ENCODE measurements at regions not wholly inside any gene's neighbourhood (a gene's known extent, or its start where the extent isn't known, plus 50 kb on each side); places are given as distances from the start of the nearest gene placed in this dataset.

GRCh38 chr18:64365106-64365505 is 216.2 kb upstream of the LINC00305 start:
- Histone ChIP-seq H3K36me3 (ENCODE audit: control insufficient read depth, insufficient read depth, low read length) (no peaks in the 10 kb centered on the region), H3K9me3 (ENCODE audit: control insufficient read depth, low read length) (no peaks in the 10 kb centered on the region), H3K27me3 (replicated peaks; ENCODE audit: control insufficient read depth, insufficient read depth, low read length, poor library complexity, severe bottlenecking) (no peaks in the 10 kb centered on the region), H3K4me3 (ENCODE audit: insufficient read depth, low read depth, low read length, poor library complexity, severe bottlenecking) (no peak overlapping the region), H3K27ac (ENCODE audit: insufficient read depth, low read length, poor library complexity, severe bottlenecking) (no peak overlapping the region), H3K4me1 (ENCODE audit: control insufficient read depth, insufficient read depth, low read length, poor library complexity, severe bottlenecking) (no peaks in the 10 kb centered on the region)
- DNase-seq: no peak

DNA sequence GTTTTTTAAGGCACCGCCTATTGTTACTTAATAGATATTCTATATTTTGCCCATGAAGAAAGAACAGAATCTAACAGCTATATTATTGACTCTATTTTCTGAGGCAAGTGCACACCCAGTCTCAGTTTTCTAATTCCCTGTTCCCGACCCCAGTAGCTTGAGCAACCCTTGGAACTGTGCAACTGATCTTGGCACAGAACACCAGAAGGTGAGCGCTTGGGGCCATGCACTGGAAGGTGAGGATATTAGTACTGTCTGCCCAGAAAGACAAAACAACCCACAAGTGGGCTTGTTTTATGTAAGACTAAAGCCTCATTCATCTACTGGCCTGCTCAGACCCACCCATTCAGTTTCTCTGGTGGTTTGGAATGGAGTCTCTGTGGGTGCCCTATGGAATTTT is 188.8 kb upstream of the LINC00305 start:
- no peak for DNase-seq
- H3K9me3 ChIP-seq (ENCODE audit: control insufficient read depth, low read length): no peaks in the 10 kb centered on the region
- H3K36me3 ChIP-seq (ENCODE audit: control insufficient read depth, insufficient read depth, low read length): no peaks in the 10 kb centered on the region
- no peak overlapping the region for H3K4me3 ChIP-seq (ENCODE audit: insufficient read depth, low read depth, low read length, poor library complexity, severe bottlenecking)
- no peaks in the 10 kb centered on the region for H3K27me3 ChIP-seq (replicated peaks; ENCODE audit: control insufficient read depth, insufficient read depth, low read length, poor library complexity, severe bottlenecking)
- no peak overlapping the region for H3K27ac ChIP-seq (ENCODE audit: insufficient read depth, low read length, poor library complexity, severe bottlenecking)
- no peaks in the 10 kb centered on the region for H3K4me1 ChIP-seq (ENCODE audit: control insufficient read depth, insufficient read depth, low read length, poor library complexity, severe bottlenecking)

- no peak for DNase-seq
- no peak overlapping the region for H3K27ac ChIP-seq (ENCODE audit: insufficient read depth, low read length, poor library complexity, severe bottlenecking)
- no peaks in the 10 kb centered on the region for H3K36me3 ChIP-seq (ENCODE audit: control insufficient read depth, insufficient read depth, low read length)
- H3K4me1 ChIP-seq (ENCODE audit: control insufficient read depth, insufficient read depth, low read length, poor library complexity, severe bottlenecking): no peaks in the 10 kb centered on the region
- no peaks in the 10 kb centered on the region for H3K9me3 ChIP-seq (ENCODE audit: control insufficient read depth, low read length)
- H3K27me3 ChIP-seq (replicated peaks; ENCODE audit: control insufficient read depth, insufficient read depth, low read length, poor library complexity, severe bottlenecking): no peaks in the 10 kb centered on the region
- H3K4me3 ChIP-seq (ENCODE audit: insufficient read depth, low read depth, low read length, poor library complexity, severe bottlenecking): no peak overlapping the region
These were observed 188.1 kb upstream of the LINC00305 start for GRCh38 chr18:64337018-64337417.

- DNase-seq: no peak
- H3K4me3 ChIP-seq (ENCODE audit: insufficient read depth, low read depth, low read length, poor library complexity, severe bottlenecking): no peak overlapping the region
- H3K4me1 ChIP-seq (ENCODE audit: control insufficient read depth, insufficient read depth, low read length, poor library complexity, severe bottlenecking): no peaks in the 10 kb centered on the region
- H3K9me3 ChIP-seq (ENCODE audit: control insufficient read depth, low read length): no peaks in the 10 kb centered on the region
- no peak overlapping the region for H3K27ac ChIP-seq (ENCODE audit: insufficient read depth, low read length, poor library complexity, severe bottlenecking)
- H3K27me3 ChIP-seq (replicated peaks; ENCODE audit: control insufficient read depth, insufficient read depth, low read length, poor library complexity, severe bottlenecking): no peaks in the 10 kb centered on the region
- no peaks in the 10 kb centered on the region for H3K36me3 ChIP-seq (ENCODE audit: control insufficient read depth, insufficient read depth, low read length)
These were observed 185.9 kb upstream of the LINC00305 start for GRCh38 chr18:64334748-64335147.

GRCh38 chr18:64333584-64333983 is 184.7 kb upstream of the LINC00305 start:
- H3K36me3 ChIP-seq (ENCODE audit: control insufficient read depth, insufficient read depth, low read length): no peaks in the 10 kb centered on the region
- no peak overlapping the region for H3K27ac ChIP-seq (ENCODE audit: insufficient read depth, low read length, poor library complexity, severe bottlenecking)
- no peak overlapping the region for H3K4me3 ChIP-seq (ENCODE audit: insufficient read depth, low read depth, low read length, poor library complexity, severe bottlenecking)
- DNase-seq: no peak
- H3K4me1 ChIP-seq (ENCODE audit: control insufficient read depth, insufficient read depth, low read length, poor library complexity, severe bottlenecking): no peaks in the 10 kb centered on the region
- no peaks in the 10 kb centered on the region for H3K27me3 ChIP-seq (replicated peaks; ENCODE audit: control insufficient read depth, insufficient read depth, low read length, poor library complexity, severe bottlenecking)
- H3K9me3 ChIP-seq (ENCODE audit: control insufficient read depth, low read length): no peaks in the 10 kb centered on the region

GRCh38 chr18:64332835-64333234 is 183.9 kb upstream of the LINC00305 start:
- Histone ChIP-seq H3K27me3 (replicated peaks; ENCODE audit: control insufficient read depth, insufficient read depth, low read length, poor library complexity, severe bottlenecking) (no peaks in the 10 kb centered on the region), H3K27ac (ENCODE audit: insufficient read depth, low read length, poor library complexity, severe bottlenecking) (no peak overlapping the region), H3K36me3 (ENCODE audit: control insufficient read depth, insufficient read depth, low read length) (no peaks in the 10 kb centered on the region), H3K4me3 (ENCODE audit: insufficient read depth, low read depth, low read length, poor library complexity, severe bottlenecking) (no peak overlapping the region), H3K4me1 (ENCODE audit: control insufficient read depth, insufficient read depth, low read length, poor library complexity, severe bottlenecking) (no peaks in the 10 kb centered on the region), H3K9me3 (ENCODE audit: control insufficient read depth, low read length) (no peaks in the 10 kb centered on the region)
- DNase-seq: no peak

- Histone ChIP-seq H3K27me3 (replicated peaks; ENCODE audit: control insufficient read depth, insufficient read depth, low read length, poor library complexity, severe bottlenecking) (no peaks in the 10 kb centered on the region), H3K4me3 (ENCODE audit: insufficient read depth, low read depth, low read length, poor library complexity, severe bottlenecking) (no peak overlapping the region), H3K9me3 (ENCODE audit: control insufficient read depth, low read length) (no peaks in the 10 kb centered on the region), H3K27ac (ENCODE audit: insufficient read depth, low read length, poor library complexity, severe bottlenecking) (no peak overlapping the region), H3K4me1 (ENCODE audit: control insufficient read depth, insufficient read depth, low read length, poor library complexity, severe bottlenecking) (no peaks in the 10 kb centered on the region), H3K36me3 (ENCODE audit: control insufficient read depth, insufficient read depth, low read length) (no peaks in the 10 kb centered on the region)
- DNase-seq: no peak
These were observed 182.5 kb upstream of the LINC00305 start for GRCh38 chr18:64331419-64331818.

DNA sequence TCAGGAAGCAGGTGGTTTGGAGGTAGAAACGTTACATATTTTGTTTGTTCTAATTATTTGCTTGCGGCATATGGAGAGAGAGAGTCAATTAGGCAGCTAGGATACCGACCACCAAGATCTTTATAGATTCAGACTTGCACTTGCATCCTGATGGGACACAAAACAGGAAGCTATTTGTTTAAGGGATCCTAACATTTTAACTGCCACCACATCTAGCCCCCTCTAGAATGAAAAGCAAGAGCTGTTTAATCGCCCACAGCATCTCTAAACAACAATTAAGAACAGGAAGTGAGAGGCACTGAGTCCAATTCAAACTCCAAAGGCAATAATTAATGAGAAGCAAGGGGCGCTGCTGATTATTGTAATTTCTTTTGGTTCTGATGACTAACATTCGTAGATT is 182.0 kb upstream of the LINC00305 start:
- H3K4me3 ChIP-seq (ENCODE audit: insufficient read depth, low read depth, low read length, poor library complexity, severe bottlenecking): no peak overlapping the region
- no peak for DNase-seq

DNA sequence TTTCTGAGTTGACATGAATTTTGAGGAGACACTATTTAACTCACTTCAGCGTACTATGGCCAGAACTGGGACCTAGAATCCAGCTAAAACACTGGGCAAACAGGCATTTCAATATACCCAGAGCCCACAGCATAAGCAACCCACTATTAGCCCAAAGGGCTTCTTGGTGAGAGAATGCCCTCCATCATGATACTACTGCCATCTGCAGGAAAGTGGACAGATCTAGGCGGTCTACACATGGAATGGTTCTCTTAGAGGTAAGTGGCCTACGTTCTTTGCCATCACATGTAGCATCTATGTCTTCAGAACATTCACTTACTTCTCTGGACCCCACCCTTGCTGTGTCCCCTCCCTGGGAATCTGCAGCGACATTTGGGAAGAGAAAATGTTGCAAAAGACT is 181.3 kb upstream of the LINC00305 start:
- Histone ChIP-seq H3K36me3 (ENCODE audit: control insufficient read depth, insufficient read depth, low read length) (no peaks in the 10 kb centered on the region), H3K9me3 (ENCODE audit: control insufficient read depth, low read length) (no peaks in the 10 kb centered on the region), H3K27me3 (replicated peaks; ENCODE audit: control insufficient read depth, insufficient read depth, low read length, poor library complexity, severe bottlenecking) (no peaks in the 10 kb centered on the region), H3K27ac (ENCODE audit: insufficient read depth, low read length, poor library complexity, severe bottlenecking) (no peak overlapping the region), H3K4me3 (ENCODE audit: insufficient read depth, low read depth, low read length, poor library complexity, severe bottlenecking) (no peak overlapping the region), H3K4me1 (ENCODE audit: control insufficient read depth, insufficient read depth, low read length, poor library complexity, severe bottlenecking) (no peaks in the 10 kb centered on the region)
- no peak for DNase-seq

More for the DNA sequence above, 182.0 kb upstream of the LINC00305 start:
- no peaks in the 10 kb centered on the region for H3K4me1 ChIP-seq (ENCODE audit: control insufficient read depth, insufficient read depth, low read length, poor library complexity, severe bottlenecking)
- H3K27ac ChIP-seq (ENCODE audit: insufficient read depth, low read length, poor library complexity, severe bottlenecking): no peak overlapping the region
- no peaks in the 10 kb centered on the region for H3K36me3 ChIP-seq (ENCODE audit: control insufficient read depth, insufficient read depth, low read length)
- no peaks in the 10 kb centered on the region for H3K27me3 ChIP-seq (replicated peaks; ENCODE audit: control insufficient read depth, insufficient read depth, low read length, poor library complexity, severe bottlenecking)
- H3K9me3 ChIP-seq (ENCODE audit: control insufficient read depth, low read length): no peaks in the 10 kb centered on the region

DNA sequence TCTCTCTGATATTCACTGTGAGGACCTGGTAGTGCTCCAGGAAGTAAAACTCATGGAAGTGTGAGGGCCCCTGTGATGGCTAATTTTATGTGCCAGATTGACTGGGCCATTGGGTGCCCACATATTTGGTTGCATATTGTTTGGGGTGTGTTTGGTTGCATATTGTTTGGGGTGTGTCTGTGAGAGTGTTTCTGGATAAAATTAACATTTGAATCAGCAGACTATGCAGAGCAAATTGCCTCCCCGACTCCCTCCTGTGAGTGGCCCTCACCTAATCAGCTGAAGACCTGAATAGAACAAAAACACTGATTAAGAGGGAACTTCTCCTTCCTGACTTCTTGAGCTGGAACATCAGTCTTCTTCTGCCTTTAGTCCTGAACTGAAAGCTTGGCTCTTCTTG is 173.3 kb upstream of the LINC00305 start:
- Histone ChIP-seq H3K9me3 (ENCODE audit: control insufficient read depth, low read length) (no peaks in the 10 kb centered on the region), H3K36me3 (ENCODE audit: control insufficient read depth, insufficient read depth, low read length) (no peaks in the 10 kb centered on the region), H3K27me3 (replicated peaks; ENCODE audit: control insufficient read depth, insufficient read depth, low read length, poor library complexity, severe bottlenecking) (no peaks in the 10 kb centered on the region), H3K4me3 (ENCODE audit: insufficient read depth, low read depth, low read length, poor library complexity, severe bottlenecking) (no peak overlapping the region), H3K27ac (ENCODE audit: insufficient read depth, low read length, poor library complexity, severe bottlenecking) (no peak overlapping the region), H3K4me1 (ENCODE audit: control insufficient read depth, insufficient read depth, low read length, poor library complexity, severe bottlenecking) (no peaks in the 10 kb centered on the region)
- DNase-seq: no peak

DNA sequence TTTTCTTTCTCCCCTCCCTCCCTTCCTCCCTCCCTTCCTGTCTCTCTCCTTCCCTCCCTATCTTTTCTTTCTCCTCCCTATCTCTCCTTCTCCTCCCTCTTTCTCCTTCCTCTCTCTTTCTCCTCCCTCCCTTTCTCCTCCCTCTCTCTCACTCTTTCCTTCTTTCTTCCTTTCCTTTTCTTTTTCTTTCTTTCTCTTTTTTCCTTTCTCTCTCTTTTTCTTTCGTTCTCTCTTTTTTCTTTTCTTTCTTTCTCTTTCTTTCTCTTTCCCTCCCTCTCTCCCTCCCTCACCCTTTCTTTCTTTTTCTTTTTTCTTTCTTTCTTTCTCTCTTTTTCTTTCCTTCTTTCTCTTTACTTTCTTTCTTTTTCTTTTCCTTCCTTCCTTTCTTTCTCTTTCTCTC is 169.7 kb upstream of the LINC00305 start:
- no peak overlapping the region for H3K27ac ChIP-seq (ENCODE audit: insufficient read depth, low read length, poor library complexity, severe bottlenecking)
- no peaks in the 10 kb centered on the region for H3K4me1 ChIP-seq (ENCODE audit: control insufficient read depth, insufficient read depth, low read length, poor library complexity, severe bottlenecking)
- H3K9me3 ChIP-seq (ENCODE audit: control insufficient read depth, low read length): no peaks in the 10 kb centered on the region
- no peaks in the 10 kb centered on the region for H3K27me3 ChIP-seq (replicated peaks; ENCODE audit: control insufficient read depth, insufficient read depth, low read length, poor library complexity, severe bottlenecking)
- H3K36me3 ChIP-seq (ENCODE audit: control insufficient read depth, insufficient read depth, low read length): no peaks in the 10 kb centered on the region
- no peak for DNase-seq
- no peak overlapping the region for H3K4me3 ChIP-seq (ENCODE audit: insufficient read depth, low read depth, low read length, poor library complexity, severe bottlenecking)
